GM13977 (cell line): ENCODE measurements at regions not wholly inside any gene's neighbourhood (a gene's known extent, or its start where the extent isn't known, plus 50 kb on each side); places are given as distances from the start of the nearest gene placed in this dataset.

Experiments
- DNase-seq: peaks from one replicate; pipeline ENCODE4 v3.0.0; 2012; ENCODE audit warnings: low spot score
- in situ Hi-C: fragments of 300-500 bp; cut with MboI; formaldehyde crosslinking; loops from one replicate; pipeline ENCODE4 v1.12.0; 2022; ENCODE audit warnings: low sequenced_read_pairs, low pct_unique_long_range_greater_than_20kb, mixed read lengths, inconsistent platforms; ENCODE audit not compliant: unreplicated experiment
- TF ChIP-seq, protein P1 (sequence below): IDR thresholded peaks from 2 replicates; pipeline ENCODE4 v1.5.1; 2012; ENCODE audit warnings: mild to moderate bottlenecking, control low read depth; ENCODE audit not compliant: insufficient read depth; ENCODE audit errors: extremely low read depth, missing control alignments

DNA sequence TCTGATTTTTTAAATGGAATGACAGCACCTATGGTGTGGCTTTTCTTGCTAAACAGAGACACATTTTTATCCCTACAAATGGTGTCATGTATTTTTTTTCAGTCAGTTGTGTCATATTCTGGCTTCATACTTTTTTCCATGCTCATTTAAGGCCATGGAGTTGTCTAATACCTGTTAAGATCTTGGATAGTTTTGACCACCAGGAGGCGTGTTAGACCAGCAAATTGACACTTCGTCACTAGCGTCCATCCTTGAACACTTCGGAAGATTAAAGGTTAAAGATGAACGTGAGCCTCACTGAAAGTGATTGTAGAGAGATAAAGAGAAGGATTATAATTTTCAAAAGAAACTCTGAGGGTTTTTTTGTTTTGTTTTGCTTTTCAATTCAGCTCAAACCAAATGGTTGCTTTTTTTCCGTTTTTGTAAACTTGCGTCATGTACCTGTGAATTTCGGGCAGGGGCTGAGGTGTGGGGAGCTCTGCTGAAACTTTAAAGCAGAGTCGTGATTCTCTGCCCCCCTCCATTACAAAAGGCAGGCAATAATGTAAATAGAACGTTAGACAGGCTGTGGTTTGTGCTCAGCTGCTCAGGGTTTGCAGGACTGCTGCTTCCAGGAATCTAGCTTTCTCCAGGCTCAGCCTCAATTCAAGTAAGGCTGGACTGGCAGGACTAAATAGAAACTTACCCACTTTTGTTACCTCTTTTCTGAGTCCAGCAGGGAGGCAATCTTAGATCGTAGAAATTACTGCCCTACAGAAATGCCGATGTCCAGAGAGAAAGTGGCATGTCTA lies 245.1 kb downstream of the FOXA2 start:
- in situ Hi-C loops, result loop anchor here (10.0 to 25.0 kb wide), 2 partner anchors 248 to 336 kb away; partner anchors contain the start of gene FOXA2
- peak; percentile 56 for DNase-seq
- TF ChIP-seq, protein P1, sequence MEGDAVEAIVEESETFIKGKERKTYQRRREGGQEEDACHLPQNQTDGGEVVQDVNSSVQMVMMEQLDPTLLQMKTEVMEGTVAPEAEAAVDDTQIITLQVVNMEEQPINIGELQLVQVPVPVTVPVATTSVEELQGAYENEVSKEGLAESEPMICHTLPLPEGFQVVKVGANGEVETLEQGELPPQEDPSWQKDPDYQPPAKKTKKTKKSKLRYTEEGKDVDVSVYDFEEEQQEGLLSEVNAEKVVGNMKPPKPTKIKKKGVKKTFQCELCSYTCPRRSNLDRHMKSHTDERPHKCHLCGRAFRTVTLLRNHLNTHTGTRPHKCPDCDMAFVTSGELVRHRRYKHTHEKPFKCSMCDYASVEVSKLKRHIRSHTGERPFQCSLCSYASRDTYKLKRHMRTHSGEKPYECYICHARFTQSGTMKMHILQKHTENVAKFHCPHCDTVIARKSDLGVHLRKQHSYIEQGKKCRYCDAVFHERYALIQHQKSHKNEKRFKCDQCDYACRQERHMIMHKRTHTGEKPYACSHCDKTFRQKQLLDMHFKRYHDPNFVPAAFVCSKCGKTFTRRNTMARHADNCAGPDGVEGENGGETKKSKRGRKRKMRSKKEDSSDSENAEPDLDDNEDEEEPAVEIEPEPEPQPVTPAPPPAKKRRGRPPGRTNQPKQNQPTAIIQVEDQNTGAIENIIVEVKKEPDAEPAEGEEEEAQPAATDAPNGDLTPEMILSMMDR, result peak; percentile 82

DNA sequence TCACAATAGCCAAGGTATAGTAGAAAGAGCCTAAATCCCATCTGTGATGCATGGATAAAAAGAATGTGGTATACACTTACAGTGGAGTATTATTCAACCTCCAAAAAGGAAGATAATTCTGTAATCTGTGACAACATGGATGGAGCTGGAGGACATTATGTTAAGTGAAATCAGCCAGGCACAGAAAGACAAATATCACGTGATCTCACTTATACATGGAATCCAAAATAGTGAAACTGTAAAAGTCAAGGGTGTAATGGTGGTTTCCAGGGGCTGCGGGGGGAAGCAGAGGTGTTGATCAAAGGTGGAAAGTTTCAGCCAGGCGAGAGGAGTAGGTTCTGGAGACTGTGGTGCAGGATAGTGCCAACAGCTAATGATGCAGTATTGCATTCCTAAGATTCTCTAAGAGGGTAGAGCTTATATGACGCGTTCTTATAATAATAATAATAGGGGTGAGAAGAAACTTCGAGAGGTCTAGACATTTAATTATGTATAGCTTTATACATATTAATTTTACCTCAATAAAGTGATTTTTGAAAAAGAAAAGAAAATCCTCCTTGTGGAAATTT lies 246.1 kb downstream of the FOXA2 start:
- in situ Hi-C loops, result loop anchor here (10.0 to 25.0 kb wide), 2 partner anchors 249 to 337 kb away; partner anchors contain the start of gene FOXA2
- no peak for DNase-seq
- TF ChIP-seq, protein P1, result no peak

DNA sequence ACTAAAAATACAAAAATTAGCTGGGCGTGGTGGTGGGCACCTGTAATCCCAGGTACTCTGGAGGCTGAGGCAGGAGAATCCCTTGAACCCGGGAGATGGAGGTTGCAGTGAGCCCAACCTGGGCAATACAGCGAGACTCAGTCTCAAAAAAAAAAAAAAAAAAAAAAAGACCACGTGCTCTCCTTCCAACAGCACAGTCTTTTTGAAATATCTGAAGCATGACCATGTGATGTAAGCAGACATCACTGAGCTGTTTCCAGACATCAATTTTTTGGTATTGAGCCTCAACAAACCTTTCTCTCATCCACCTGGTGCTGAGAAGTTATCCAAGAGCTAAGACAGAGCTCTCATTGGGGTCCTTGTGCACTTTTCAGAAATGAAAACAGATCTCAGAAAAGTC lies 249.2 kb downstream of the FOXA2 start:
- TF ChIP-seq, protein P1, result no peak
- DNase-seq, result no peak
- in situ Hi-C loops, result loop anchor here (10.0 to 25.0 kb wide), 2 partner anchors 252 to 340 kb away; partner anchors contain the start of gene FOXA2

DNA sequence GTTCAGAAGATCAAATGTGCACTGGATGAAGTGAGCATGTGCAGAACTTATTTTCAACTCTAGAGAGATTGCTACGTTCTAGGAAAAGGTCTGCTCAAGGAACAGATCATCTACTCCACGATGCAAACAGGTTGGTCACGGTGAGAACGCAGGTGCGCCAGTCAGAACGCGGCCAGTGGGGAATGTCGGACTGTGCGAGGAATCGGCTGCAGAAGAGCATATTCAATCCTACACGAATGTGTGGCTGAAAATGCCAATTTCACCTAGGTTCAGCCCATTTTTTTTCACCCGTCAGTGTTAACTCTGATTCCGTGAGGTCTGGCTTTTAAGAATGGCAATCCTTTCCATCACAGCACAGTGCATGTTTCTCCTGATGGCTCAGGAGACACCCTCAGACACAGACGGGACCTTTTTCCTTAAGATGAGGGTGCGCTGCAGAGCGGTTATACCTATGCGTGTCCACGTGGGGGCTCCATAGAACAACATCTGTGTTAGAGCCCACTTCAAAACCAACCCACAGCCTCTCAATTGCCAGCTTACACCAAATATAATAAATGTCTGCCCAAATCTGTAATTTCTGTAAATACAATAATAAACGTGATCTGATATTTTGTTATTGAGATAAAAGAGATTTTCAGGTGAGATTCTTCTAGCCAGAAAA lies 250.4 kb downstream of the FOXA2 start:
- TF ChIP-seq, protein P1, result peak; percentile 79
- peak; percentile 69 for DNase-seq
- in situ Hi-C loops, result loop anchor here (10.0 to 25.0 kb wide), 2 partner anchors 253 to 341 kb away; partner anchors contain the start of gene FOXA2

DNA sequence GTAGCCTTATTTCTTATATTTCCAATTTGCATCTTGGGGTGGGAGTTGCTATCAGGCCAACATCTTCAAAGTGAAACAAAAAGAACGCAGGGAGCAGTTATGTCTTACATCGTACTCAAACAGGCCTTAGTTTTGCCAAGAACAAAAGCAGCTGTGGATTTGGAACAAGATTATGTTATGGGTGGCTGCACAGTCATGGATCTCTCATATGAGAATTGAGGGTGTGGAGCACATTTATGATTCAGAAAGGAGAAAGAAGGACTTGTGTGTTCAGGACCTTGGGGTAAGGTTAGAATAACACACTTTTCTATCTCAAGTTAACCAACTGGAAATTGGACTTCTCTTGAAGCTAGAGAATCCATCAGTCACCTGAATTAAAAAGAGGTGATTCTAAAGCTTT lies 259.9 kb downstream of the FOXA2 start:
- in situ Hi-C loops, result no loop called here
- TF ChIP-seq, protein P1, result no peak

DNA sequence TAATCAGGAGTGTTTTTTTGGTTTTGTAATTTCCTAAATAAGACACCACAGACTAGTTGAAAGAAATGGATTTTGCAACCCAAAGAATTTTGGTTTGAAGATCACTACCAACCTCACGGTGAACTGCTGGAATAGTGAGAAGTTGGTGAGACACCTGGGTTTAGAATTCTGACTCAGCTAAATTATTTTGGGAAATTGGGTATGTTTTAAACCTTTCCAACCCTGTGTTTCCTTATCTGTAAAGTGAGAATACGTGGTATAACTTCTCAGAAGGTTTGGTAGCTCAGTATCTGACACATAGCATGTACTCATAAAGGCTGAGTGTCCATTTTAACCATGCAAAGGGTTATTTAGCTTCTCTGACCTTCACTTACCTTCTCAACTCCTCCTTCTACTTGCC lies 261.9 kb downstream of the FOXA2 start:
- TF ChIP-seq, protein P1, result no peak
- in situ Hi-C loops, result no loop called here
- DNase-seq, result no peak

More for the DNA sequence above, 259.9 kb downstream of the FOXA2 start:
- DNase-seq, result no peak
